ENCODE measurements at regions not wholly inside any gene's neighbourhood (a gene's known extent, or its start where the extent isn't known, plus 50 kb on each side); places are given as distances from the start of the nearest gene placed in this dataset.

GRCh38 chr12:59036347-59036746 lies 116.0 kb upstream of the LRIG3 start:
- TF ChIP-seq CTCF (IDR thresholded peaks at IDR 0.05) (no peak), POLR2A (IDR thresholded peaks at IDR 0.05) (no peak)

All from stomach (tissue), 4 donors.